ENCODE measurements at regions not wholly inside any gene's neighbourhood (a gene's known extent, or its start where the extent isn't known, plus 50 kb on each side); places are given as distances from the start of the nearest gene placed in this dataset.

DNA sequence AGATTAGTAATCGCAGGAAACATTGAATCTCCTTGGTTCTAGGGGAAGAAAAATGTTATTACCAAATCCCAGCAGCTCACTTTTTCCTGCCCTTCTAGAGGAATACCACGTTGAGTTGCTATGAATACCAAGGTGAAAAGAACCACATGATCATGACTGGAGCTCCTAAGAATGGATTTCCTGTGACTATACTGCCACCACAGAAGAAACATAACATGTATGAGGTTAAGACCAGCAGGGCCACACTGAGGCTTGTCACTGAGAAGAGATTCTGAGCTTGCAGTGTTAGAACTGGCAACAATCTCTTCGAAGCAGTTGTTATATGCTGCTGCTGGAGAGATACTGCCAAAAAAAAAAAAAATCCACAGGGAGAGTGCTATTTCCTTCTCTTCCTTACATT, 1235.3 kb downstream of the FSTL5 start:
- no peaks in the 10 kb centered on the region for H3K27me3 ChIP-seq
- H3K4me3 ChIP-seq = no peak overlapping the region
- no peaks in the 10 kb centered on the region for H3K4me1 ChIP-seq
- intact Hi-C loops (cut with DNase I) = no loop called here
- no peak for TF ChIP-seq CTCF (IDR thresholded peaks at IDR 0.05)
- H3K36me3 ChIP-seq = no peaks in the 10 kb centered on the region
- DNase-seq (ENCODE audit: low spot score in 2 of 2) = no peak
- no peak overlapping the region for H3K27ac ChIP-seq
- H3K9me3 ChIP-seq = no peaks in the 10 kb centered on the region

GRCh38 chr4:160947653-160948052, 1216.1 kb downstream of the FSTL5 start:
- no peaks in the 10 kb centered on the region for H3K36me3 ChIP-seq
- intact Hi-C loops (cut with DNase I) = no loop called here
- no peak for DNase-seq (ENCODE audit: low spot score in 2 of 2)

GRCh38 chr4:160956875-160957274, 1206.9 kb downstream of the FSTL5 start:
- Histone ChIP-seq H3K9me3 (no peaks in the 10 kb centered on the region), H3K4me1 (no peaks in the 10 kb centered on the region), H3K27me3 (no peaks in the 10 kb centered on the region), H3K4me3 (no peak overlapping the region), H3K27ac (no peak overlapping the region), H3K36me3 (no peaks in the 10 kb centered on the region)
- no peak for TF ChIP-seq CTCF (IDR thresholded peaks at IDR 0.05)
- intact Hi-C loops (cut with DNase I) = no loop called here
- DNase-seq (ENCODE audit: low spot score in 2 of 2) = no peak

More at GRCh38 chr4:160947653-160948052, 1216.1 kb downstream of the FSTL5 start:
- Histone ChIP-seq H3K27ac (no peak overlapping the region), H3K4me3 (no peak overlapping the region), H3K4me1 (no peaks in the 10 kb centered on the region), H3K27me3 (no peaks in the 10 kb centered on the region), H3K9me3 (no peaks in the 10 kb centered on the region)
- no peak for TF ChIP-seq CTCF (IDR thresholded peaks at IDR 0.05)

DNA sequence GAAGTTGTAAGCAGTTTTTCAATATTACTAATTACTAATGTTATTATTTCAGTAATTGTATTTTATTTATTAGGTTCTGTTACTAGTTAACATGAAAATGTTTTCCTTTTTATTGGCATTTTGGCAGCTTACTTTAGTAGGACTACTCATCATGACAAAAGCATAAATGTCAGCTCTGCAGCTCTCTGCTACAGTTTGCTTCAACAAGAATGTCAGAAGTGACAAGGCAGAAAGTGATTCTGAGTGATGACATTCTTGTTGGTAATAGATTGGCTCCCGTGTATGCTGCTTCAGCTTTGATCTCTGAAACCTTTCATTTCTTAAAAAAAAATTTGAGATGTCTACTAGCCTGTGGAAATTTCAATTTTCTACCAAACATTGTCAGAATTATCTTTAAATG, 1193.9 kb downstream of the FSTL5 start:
- Histone ChIP-seq H3K4me3 (no peak overlapping the region), H3K36me3 (no peaks in the 10 kb centered on the region), H3K9me3 (no peaks in the 10 kb centered on the region), H3K27me3 (no peaks in the 10 kb centered on the region), H3K4me1 (no peaks in the 10 kb centered on the region), H3K27ac (no peak overlapping the region)
- DNase-seq (ENCODE audit: low spot score in 2 of 2) = no peak
- intact Hi-C loops (cut with DNase I) = no loop called here
- TF ChIP-seq CTCF (IDR thresholded peaks at IDR 0.05) = no peak

GRCh38 chr4:160980091-160980490, 1183.7 kb downstream of the FSTL5 start:
- TF ChIP-seq CTCF (IDR thresholded peaks at IDR 0.05) = no peak
- Histone ChIP-seq H3K4me1 (no peaks in the 10 kb centered on the region), H3K27ac (no peak overlapping the region), H3K27me3 (no peaks in the 10 kb centered on the region), H3K9me3 (no peaks in the 10 kb centered on the region), H3K36me3 (no peaks in the 10 kb centered on the region), H3K4me3 (no peak overlapping the region)
- no peak for DNase-seq (ENCODE audit: low spot score in 2 of 2)
- intact Hi-C loops (cut with DNase I) = no loop called here

- DNase-seq (ENCODE audit: low spot score in 2 of 2) = no peak
- Histone ChIP-seq H3K4me3 (no peak overlapping the region), H3K9me3 (no peaks in the 10 kb centered on the region), H3K27me3 (no peaks in the 10 kb centered on the region), H3K36me3 (no peaks in the 10 kb centered on the region), H3K4me1 (no peaks in the 10 kb centered on the region), H3K27ac (no peak overlapping the region)
- no peak for TF ChIP-seq CTCF (IDR thresholded peaks at IDR 0.05)
- intact Hi-C loops (cut with DNase I) = no loop called here
Observed at GRCh38 chr4:160981083-160981482, 1182.7 kb downstream of the FSTL5 start.

All from ascending aorta (tissue), 2 donors.